Neural progenitor cell (in vitro differentiated cells): ENCODE measurements at regions not wholly inside any gene's neighbourhood (a gene's known extent, or its start where the extent isn't known, plus 50 kb on each side); places are given as distances from the start of the nearest gene placed in this dataset.

ENCODE experiments used
- DNase-seq: peaks from one replicate; pipeline ENCODE4 v3.0.0-alpha.2; 2016; ENCODE audit warnings: low spot score
- H2AFZ ChIP-seq: fragments of 200-600 bp; sonication (generic); replicated peaks from 2 replicates; pipeline ENCODE4 v1.6.1; 2016; ENCODE audit warnings: antibody characterized with exemption
- H3F3A ChIP-seq: fragments of 200-600 bp; sonication (generic); 2 replicates; pipeline ENCODE4 v1.6.1; 2016; ENCODE audit warnings: antibody characterized with exemption, low read depth
- H3K27ac ChIP-seq: fragments of 200-600 bp; sonication (generic); 2 replicates; pipeline ENCODE4 v1.5.1; 2016; ENCODE audit warnings: mild to moderate bottlenecking
- H3K27me3 ChIP-seq: fragments of 200-600 bp; sonication (generic); 2 replicates; pipeline ENCODE4 v1.6.1; 2016; ENCODE audit warnings: mild to moderate bottlenecking, moderate library complexity
- H3K36me3 ChIP-seq: fragments of 200-600 bp; sonication (generic); 2 replicates; pipeline ENCODE4 v1.5.1; 2016
- H3K4me1 ChIP-seq: fragments of 200-600 bp; sonication (generic); 2 replicates; pipeline ENCODE4 v1.6.1; 2016; ENCODE audit warnings: mixed run types
- H3K4me2 ChIP-seq: fragments of 200-600 bp; sonication (generic); 2 replicates; pipeline ENCODE4 v1.6.1; 2016
- H3K4me3 ChIP-seq: fragments of 200-600 bp; sonication (generic); 2 replicates; pipeline ENCODE4 v1.5.1; 2016
- H3K79me2 ChIP-seq: fragments of 200-600 bp; sonication (generic); 2 replicates; pipeline ENCODE4 v1.6.1; 2016; ENCODE audit warnings: low read depth
- H3K9ac ChIP-seq: fragments of 200-600 bp; sonication (generic); 2 replicates; pipeline ENCODE4 v1.6.1; 2016
- H3K9me3 ChIP-seq: fragments of 200-600 bp; sonication (generic); 2 replicates; pipeline ENCODE4 v1.5.1; 2016; ENCODE audit warnings: low read depth
- H4K20me1 ChIP-seq: fragments of 200-600 bp; sonication (generic); 2 replicates; pipeline ENCODE4 v1.6.1; 2016; ENCODE audit warnings: low read depth
- H3K27ac Mint-ChIP-seq: 3 replicates; pipeline ENCODE4 v1.8.0; 2021; ENCODE audit warnings: mixed read lengths
- H3K27me3 Mint-ChIP-seq: 2 replicates; pipeline ENCODE4 v1.8.0; 2022; ENCODE audit warnings: low read depth, mild to moderate bottlenecking, inconsistent platforms, moderate library complexity, mixed read lengths; ENCODE audit not compliant: insufficient read depth
- H3K36me3 Mint-ChIP-seq: 3 replicates; pipeline ENCODE4 v1.8.0; 2021; ENCODE audit warnings: mixed read lengths
- H3K4me1 Mint-ChIP-seq: 3 replicates; pipeline ENCODE4 v1.8.0; 2021; ENCODE audit warnings: mixed read lengths
- H3K4me3 Mint-ChIP-seq: 3 replicates; pipeline ENCODE4 v1.8.0; 2021; ENCODE audit warnings: mild to moderate bottlenecking, moderate library complexity, mixed read lengths
- H3K9me3 Mint-ChIP-seq: 3 replicates; pipeline ENCODE4 v1.8.0; 2020; ENCODE audit warnings: mixed read lengths
- EZH2 ChIP-seq: fragments of 200-600 bp; sonication (generic); IDR thresholded peaks from 2 replicates; pipeline ENCODE4 v1.6.1; 2017; ENCODE audit warnings: antibody characterized with exemption, mild to moderate bottlenecking, moderate library complexity
- EZH2phosphoT487 ChIP-seq: fragments of 200-600 bp; sonication (generic); IDR thresholded peaks from 2 replicates; pipeline ENCODE4 v1.6.1; 2017; ENCODE audit warnings: antibody characterized with exemption
- TF ChIP-seq, protein P1 (sequence below): fragments of 200-600 bp; sonication (generic); IDR thresholded peaks from 2 replicates; pipeline ENCODE4 v1.5.1; 2017; ENCODE audit warnings: antibody characterized with exemption, mild to moderate bottlenecking

DNA sequence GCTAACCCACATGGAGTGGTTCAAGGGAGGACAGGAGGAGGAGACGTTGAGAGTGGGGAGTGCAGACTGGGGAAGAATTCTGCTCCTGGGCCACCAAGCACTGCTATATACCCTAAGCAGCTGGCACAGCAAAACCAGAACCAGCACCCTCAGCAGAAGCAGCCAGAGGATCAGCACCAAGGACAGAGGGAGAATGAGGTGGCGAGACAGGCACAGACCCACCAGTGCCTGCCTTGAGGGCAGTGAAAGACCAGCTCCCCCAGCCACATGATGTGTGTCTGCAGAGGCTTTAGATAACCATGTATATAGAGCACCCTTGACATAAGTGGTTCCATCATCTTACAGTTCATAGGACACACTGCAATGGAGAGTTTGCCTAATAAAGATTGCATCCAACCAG lies 319.0 kb downstream of the GABRB3 start:
- Histone ChIP-seq H3K4me3 (no peak overlapping the region), H3K36me3 (no peaks in the 10 kb centered on the region), H3K4me2 (no peak overlapping the region), H3K9me3 (no peaks in the 10 kb centered on the region), H3K27me3 (no peaks in the 10 kb centered on the region), H3K27ac (no peak overlapping the region), H2AFZ (no peak overlapping the region), H3K9ac (no peak overlapping the region), H3F3A (no peaks in the 10 kb centered on the region), H4K20me1 (no peaks in the 10 kb centered on the region), H3K79me2 (no peaks in the 10 kb centered on the region), H3K4me1 (no peaks in the 10 kb centered on the region)
- no peak for TF ChIP-seq EZH2
- TF ChIP-seq, protein P1, sequence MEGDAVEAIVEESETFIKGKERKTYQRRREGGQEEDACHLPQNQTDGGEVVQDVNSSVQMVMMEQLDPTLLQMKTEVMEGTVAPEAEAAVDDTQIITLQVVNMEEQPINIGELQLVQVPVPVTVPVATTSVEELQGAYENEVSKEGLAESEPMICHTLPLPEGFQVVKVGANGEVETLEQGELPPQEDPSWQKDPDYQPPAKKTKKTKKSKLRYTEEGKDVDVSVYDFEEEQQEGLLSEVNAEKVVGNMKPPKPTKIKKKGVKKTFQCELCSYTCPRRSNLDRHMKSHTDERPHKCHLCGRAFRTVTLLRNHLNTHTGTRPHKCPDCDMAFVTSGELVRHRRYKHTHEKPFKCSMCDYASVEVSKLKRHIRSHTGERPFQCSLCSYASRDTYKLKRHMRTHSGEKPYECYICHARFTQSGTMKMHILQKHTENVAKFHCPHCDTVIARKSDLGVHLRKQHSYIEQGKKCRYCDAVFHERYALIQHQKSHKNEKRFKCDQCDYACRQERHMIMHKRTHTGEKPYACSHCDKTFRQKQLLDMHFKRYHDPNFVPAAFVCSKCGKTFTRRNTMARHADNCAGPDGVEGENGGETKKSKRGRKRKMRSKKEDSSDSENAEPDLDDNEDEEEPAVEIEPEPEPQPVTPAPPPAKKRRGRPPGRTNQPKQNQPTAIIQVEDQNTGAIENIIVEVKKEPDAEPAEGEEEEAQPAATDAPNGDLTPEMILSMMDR = no peak
- no peak for TF ChIP-seq EZH2phosphoT487
- Mint-ChIP-seq H3K4me1 (peaks cover 5% of the 10 kb centered on the region), H3K36me3 (no peaks in the 10 kb centered on the region), H3K27ac (no peak overlapping the region), H3K4me3 (no peak overlapping the region), H3K27me3 (peaks cover 2% of the 10 kb centered on the region), H3K9me3 (peaks cover 5% of the 10 kb centered on the region)
- peak; percentile 46 for DNase-seq

- H4K20me1 ChIP-seq = no peaks in the 10 kb centered on the region
- no peaks in the 10 kb centered on the region for H3K9me3 ChIP-seq
- Mint-ChIP-seq H3K36me3 (no peaks in the 10 kb centered on the region), H3K27me3 (no peaks in the 10 kb centered on the region), H3K27ac (no peak overlapping the region), H3K4me3 (no peak overlapping the region), H3K9me3 (no peaks in the 10 kb centered on the region), H3K4me1 (peaks cover 5% of the 10 kb centered on the region)
- H3K4me3 ChIP-seq = no peak overlapping the region
- no peak overlapping the region for H3K4me2 ChIP-seq
- no peaks in the 10 kb centered on the region for H3K79me2 ChIP-seq
- no peaks in the 10 kb centered on the region for H3F3A ChIP-seq
- DNase-seq = no peak
- H3K36me3 ChIP-seq = no peaks in the 10 kb centered on the region
- TF ChIP-seq, protein P1 = no peak
- no peak for TF ChIP-seq EZH2
- TF ChIP-seq EZH2phosphoT487 = no peak
- H3K4me1 ChIP-seq = no peaks in the 10 kb centered on the region
- H3K27me3 ChIP-seq = no peaks in the 10 kb centered on the region
- H2AFZ ChIP-seq = no peak overlapping the region
- no peak overlapping the region for H3K9ac ChIP-seq
- H3K27ac ChIP-seq = no peak overlapping the region
Observed at GRCh38 chr15:26451995-26452394, 320.9 kb downstream of the GABRB3 start.

DNA sequence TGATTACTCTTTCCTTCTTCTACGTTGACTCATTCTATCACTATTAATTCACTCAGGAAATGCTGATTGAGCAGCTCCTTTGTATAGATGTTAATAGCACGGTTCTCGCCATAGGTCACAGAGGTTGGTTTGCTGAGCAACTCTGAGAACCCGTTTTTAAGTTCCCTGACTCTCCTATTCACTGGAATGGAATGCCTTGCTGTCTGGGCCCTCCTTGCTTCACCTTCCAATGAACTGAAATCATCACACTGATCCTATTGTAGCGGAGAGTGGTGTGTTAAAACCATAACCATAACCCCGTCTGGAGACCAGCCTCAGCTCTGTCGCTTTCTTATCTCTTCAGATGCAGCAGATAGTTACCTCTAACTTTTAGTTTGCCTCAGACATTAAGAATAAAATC lies 323.6 kb downstream of the GABRB3 start:
- no peak for DNase-seq
- Histone ChIP-seq H3F3A (no peaks in the 10 kb centered on the region), H3K4me1 (no peaks in the 10 kb centered on the region), H3K4me2 (no peak overlapping the region), H3K4me3 (no peak overlapping the region), H4K20me1 (no peaks in the 10 kb centered on the region), H3K27me3 (no peaks in the 10 kb centered on the region), H3K36me3 (no peaks in the 10 kb centered on the region), H3K27ac (no peak overlapping the region), H2AFZ (no peak overlapping the region), H3K9me3 (no peaks in the 10 kb centered on the region), H3K79me2 (no peaks in the 10 kb centered on the region), H3K9ac (no peak overlapping the region)
- H3K27ac Mint-ChIP-seq = no peak overlapping the region
- no peaks in the 10 kb centered on the region for H3K9me3 Mint-ChIP-seq
- no peak overlapping the region for H3K4me3 Mint-ChIP-seq
- H3K4me1 Mint-ChIP-seq = peaks cover 5% of the 10 kb centered on the region
- TF ChIP-seq EZH2 (no peak), EZH2phosphoT487 (no peak)
- no peaks in the 10 kb centered on the region for H3K27me3 Mint-ChIP-seq
- H3K36me3 Mint-ChIP-seq = no peaks in the 10 kb centered on the region

- Mint-ChIP-seq H3K4me3 (no peak overlapping the region), H3K9me3 (no peaks in the 10 kb centered on the region), H3K27me3 (peaks cover 4% of the 10 kb centered on the region), H3K27ac (no peak overlapping the region), H3K36me3 (no peaks in the 10 kb centered on the region), H3K4me1 (peaks cover 16% of the 10 kb centered on the region)
- no peaks in the 10 kb centered on the region for H3K27me3 ChIP-seq
- no peaks in the 10 kb centered on the region for H3K79me2 ChIP-seq
- peaks cover 11% of the 10 kb centered on the region for H3K4me1 ChIP-seq
- H3F3A ChIP-seq = peaks cover 11% of the 10 kb centered on the region
- DNase-seq = no peak
- no peak overlapping the region for H3K4me2 ChIP-seq
- H3K4me3 ChIP-seq = no peak overlapping the region
- no peak overlapping the region for H3K27ac ChIP-seq
- H3K36me3 ChIP-seq = no peaks in the 10 kb centered on the region
- H3K9ac ChIP-seq = no peak overlapping the region
- H3K9me3 ChIP-seq = no peaks in the 10 kb centered on the region
- TF ChIP-seq, protein P1 = no peak
- TF ChIP-seq EZH2phosphoT487 (no peak), EZH2 (no peak)
- H2AFZ ChIP-seq = no peak overlapping the region
- H4K20me1 ChIP-seq = no peaks in the 10 kb centered on the region
Observed at GRCh38 chr15:26443321-26443720, 329.5 kb downstream of the GABRB3 start.
